Liver (tissue), 7 donors: ENCODE measurements at regions not wholly inside any gene's neighbourhood (a gene's known extent, or its start where the extent isn't known, plus 50 kb on each side); places are given as distances from the start of the nearest gene placed in this dataset.
"Not testable (repeated sequence)": the region's sequence is repeated elsewhere in the genome, so short reads cannot be mapped to it uniquely, and the experiment has no call there.

Experiments
- DNase-seq: peaks from one replicate; pipeline ENCODE4 v3.0.0-alpha.2; 2017; ENCODE audit warnings: low spot score
- H3K27ac ChIP-seq, 2 donors: one replicate each; pipeline ENCODE4 v1.7.0; 2013; ENCODE audit warnings: inconsistent platforms in 2 of 2, low read length in 2 of 2, control low read depth in 1 of 2, low read depth in 1 of 2, mild to moderate bottlenecking in 1 of 2
- H3K27me3 ChIP-seq, 4 donors: one replicate each; pipeline versions ENCODE4 v1.6.1 to v1.7.0; 2013; ENCODE audit warnings: low read length in 3 of 4, inconsistent platforms in 1 of 4, mild to moderate bottlenecking in 1 of 4, moderate library complexity in 1 of 4; ENCODE audit not compliant: control insufficient read depth in 4 of 4, insufficient read depth in 4 of 4
- H3K36me3 ChIP-seq, 4 donors: one replicate each; pipeline versions ENCODE4 v1.6.1 to v1.7.0; 2013; ENCODE audit warnings: low read length in 3 of 4, mild to moderate bottlenecking in 3 of 4, low read depth in 1 of 4, moderate library complexity in 1 of 4; ENCODE audit not compliant: control insufficient read depth in 4 of 4, insufficient read depth in 3 of 4
- H3K4me1 ChIP-seq, 4 donors: one replicate each; pipeline versions ENCODE4 v1.6.1 to v1.7.0; 2013; ENCODE audit warnings: low read length in 3 of 4, mild to moderate bottlenecking in 3 of 4, moderate library complexity in 1 of 4; ENCODE audit not compliant: control insufficient read depth in 4 of 4, insufficient read depth in 4 of 4
- H3K4me3 ChIP-seq, 3 donors: one replicate each; pipeline versions ENCODE4 v1.6.1 to v1.7.0; 2013; ENCODE audit warnings: low read length in 3 of 3, control low read depth in 1 of 3, low read depth in 1 of 3, mild to moderate bottlenecking in 1 of 3
- H3K9ac ChIP-seq, 2 donors: one replicate each; pipeline ENCODE4 v1.7.0; 2013; ENCODE audit warnings: low read length in 2 of 2, mild to moderate bottlenecking in 2 of 2, moderate library complexity in 2 of 2, control low read depth in 1 of 2, low read depth in 1 of 2
- H3K9me3 ChIP-seq, 4 donors: one replicate each; pipeline versions ENCODE4 v1.6.1 to v1.7.0; 2013; ENCODE audit warnings: low read length in 3 of 4; ENCODE audit not compliant: control insufficient read depth in 4 of 4
- FOXA1 ChIP-seq: IDR thresholded peaks from 2 replicates; pipeline ENCODE4 v1.6.1; 2016; ENCODE audit warnings: antibody characterized with exemption
- FOXA2 ChIP-seq: IDR thresholded peaks from 2 replicates; pipeline ENCODE4 v1.6.1; 2016; ENCODE audit warnings: antibody characterized with exemption
- HNF4A ChIP-seq, 2 donors: conservative IDR thresholded peaks; 2 replicates each; pipeline ENCODE4 v1.6.1; 2016; ENCODE audit warnings: antibody characterized with exemption in 2 of 2, mild to moderate bottlenecking in 2 of 2
- HNF4G ChIP-seq: IDR thresholded peaks from 2 replicates; pipeline ENCODE4 v1.6.1; 2016; ENCODE audit warnings: antibody characterized with exemption
- JUND ChIP-seq, 2 donors: IDR thresholded peaks; 2 replicates each; pipeline ENCODE4 v1.6.1; 2016; ENCODE audit warnings: antibody characterized with exemption in 2 of 2
- NR2F2 ChIP-seq: IDR thresholded peaks from 2 replicates; pipeline ENCODE4 v1.6.1; 2016; ENCODE audit warnings: antibody characterized with exemption
- RAD21 ChIP-seq, 2 donors: IDR thresholded peaks; 2 replicates each; pipeline ENCODE4 v1.6.1; 2016; ENCODE audit warnings: antibody characterized with exemption in 2 of 2, mild to moderate bottlenecking in 2 of 2
- SP1 ChIP-seq: IDR thresholded peaks from 2 replicates; pipeline ENCODE4 v1.6.1; 2018; ENCODE audit warnings: antibody characterized with exemption, mild to moderate bottlenecking
- TAF1 ChIP-seq: conservative IDR thresholded peaks from 2 replicates; pipeline ENCODE4 v1.6.1; 2016; ENCODE audit warnings: antibody characterized with exemption, mild to moderate bottlenecking
- YY1 ChIP-seq: IDR thresholded peaks from 2 replicates; pipeline ENCODE4 v1.6.1; 2016; ENCODE audit warnings: antibody characterized with exemption, mild to moderate bottlenecking
- WGBS: extraction: QIAGEN DNeasy Blood & Tissue Kit; methylation state at CpG from one replicate; pipeline ENCODE4 v1.1.7; 2013; 5-methylcytosine and 5-hydroxymethylcytosine counted together
- TF ChIP-seq, protein P1 (sequence below): IDR thresholded peaks from 2 replicates; pipeline ENCODE4 v1.6.1; 2016; ENCODE audit warnings: antibody characterized with exemption, mild to moderate bottlenecking
- TF ChIP-seq, protein P2 (sequence below): IDR thresholded peaks from 2 replicates; pipeline ENCODE4 v1.6.1; 2016; ENCODE audit warnings: antibody characterized with exemption
- donor health status: healthy.
- donor health status: healthy.
- donor health status: healthy.
- donor health status: healthy.

DNA sequence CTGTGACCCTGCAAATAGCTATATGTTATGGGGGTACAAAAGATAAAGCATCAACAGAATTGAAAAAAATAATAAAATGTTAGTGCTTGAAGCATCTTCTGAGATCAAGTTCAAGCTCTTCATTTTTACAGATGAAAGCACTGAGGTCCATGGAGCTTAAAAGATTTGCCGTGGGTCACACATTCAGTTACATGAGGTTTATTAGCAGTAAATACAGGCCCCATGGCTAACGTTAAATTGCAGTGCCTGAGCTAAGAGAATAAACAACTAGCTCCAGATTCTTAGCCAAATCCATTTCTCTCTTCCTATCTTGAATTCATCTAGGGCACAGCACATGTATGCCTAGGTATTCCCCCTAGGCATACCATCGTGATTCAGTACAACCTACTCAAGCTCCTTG lies 2052.7 kb upstream of the C9orf72 start:
- DNase-seq, result no peak
- no peak overlapping the region for H3K9ac ChIP-seq
- WGBS, result 65% methylated on average over 3 of the region's 3 CpGs
- no peak overlapping the region for H3K4me3 ChIP-seq
- H3K27me3 ChIP-seq, result no peaks in the 10 kb centered on the region
- H3K9me3 ChIP-seq, result no peaks in the 10 kb centered on the region
- H3K27ac ChIP-seq, result no peak overlapping the region
- no peaks in the 10 kb centered on the region for H3K4me1 ChIP-seq
- H3K36me3 ChIP-seq, result no peaks in the 10 kb centered on the region
- TF ChIP-seq, protein P1, sequence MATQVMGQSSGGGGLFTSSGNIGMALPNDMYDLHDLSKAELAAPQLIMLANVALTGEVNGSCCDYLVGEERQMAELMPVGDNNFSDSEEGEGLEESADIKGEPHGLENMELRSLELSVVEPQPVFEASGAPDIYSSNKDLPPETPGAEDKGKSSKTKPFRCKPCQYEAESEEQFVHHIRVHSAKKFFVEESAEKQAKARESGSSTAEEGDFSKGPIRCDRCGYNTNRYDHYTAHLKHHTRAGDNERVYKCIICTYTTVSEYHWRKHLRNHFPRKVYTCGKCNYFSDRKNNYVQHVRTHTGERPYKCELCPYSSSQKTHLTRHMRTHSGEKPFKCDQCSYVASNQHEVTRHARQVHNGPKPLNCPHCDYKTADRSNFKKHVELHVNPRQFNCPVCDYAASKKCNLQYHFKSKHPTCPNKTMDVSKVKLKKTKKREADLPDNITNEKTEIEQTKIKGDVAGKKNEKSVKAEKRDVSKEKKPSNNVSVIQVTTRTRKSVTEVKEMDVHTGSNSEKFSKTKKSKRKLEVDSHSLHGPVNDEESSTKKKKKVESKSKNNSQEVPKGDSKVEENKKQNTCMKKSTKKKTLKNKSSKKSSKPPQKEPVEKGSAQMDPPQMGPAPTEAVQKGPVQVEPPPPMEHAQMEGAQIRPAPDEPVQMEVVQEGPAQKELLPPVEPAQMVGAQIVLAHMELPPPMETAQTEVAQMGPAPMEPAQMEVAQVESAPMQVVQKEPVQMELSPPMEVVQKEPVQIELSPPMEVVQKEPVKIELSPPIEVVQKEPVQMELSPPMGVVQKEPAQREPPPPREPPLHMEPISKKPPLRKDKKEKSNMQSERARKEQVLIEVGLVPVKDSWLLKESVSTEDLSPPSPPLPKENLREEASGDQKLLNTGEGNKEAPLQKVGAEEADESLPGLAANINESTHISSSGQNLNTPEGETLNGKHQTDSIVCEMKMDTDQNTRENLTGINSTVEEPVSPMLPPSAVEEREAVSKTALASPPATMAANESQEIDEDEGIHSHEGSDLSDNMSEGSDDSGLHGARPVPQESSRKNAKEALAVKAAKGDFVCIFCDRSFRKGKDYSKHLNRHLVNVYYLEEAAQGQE, result no peak
- TF ChIP-seq, protein P2, sequence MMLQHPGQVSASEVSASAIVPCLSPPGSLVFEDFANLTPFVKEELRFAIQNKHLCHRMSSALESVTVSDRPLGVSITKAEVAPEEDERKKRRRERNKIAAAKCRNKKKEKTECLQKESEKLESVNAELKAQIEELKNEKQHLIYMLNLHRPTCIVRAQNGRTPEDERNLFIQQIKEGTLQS, result no peak
- no peak for TF ChIP-seq TAF1
- no peak for TF ChIP-seq YY1
- TF ChIP-seq JUND (IDR thresholded peaks at IDR 0.05), result no peak
- no peak for TF ChIP-seq FOXA1

DNA sequence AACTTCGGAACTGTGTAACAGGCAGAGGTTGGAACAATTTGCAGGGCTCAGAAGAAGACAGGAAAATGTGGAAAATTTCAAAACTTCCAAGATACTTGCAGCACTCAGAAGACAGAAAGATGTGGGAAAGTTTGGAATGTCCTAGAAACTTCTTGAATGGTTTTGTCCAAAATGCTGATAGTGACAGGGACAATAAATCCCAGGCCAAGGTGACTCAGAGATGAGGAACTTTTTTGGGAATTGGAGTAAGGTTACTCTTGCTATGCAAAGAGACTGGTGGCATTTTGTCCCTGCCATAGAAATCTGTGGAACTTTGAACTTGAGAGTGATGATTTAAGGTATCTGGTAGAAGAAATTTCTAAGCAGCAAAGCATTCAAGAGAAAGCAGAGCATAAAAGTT lies 2055.6 kb upstream of the C9orf72 start:
- H3K27ac ChIP-seq, H3K4me1 ChIP-seq, H3K9me3 ChIP-seq, DNase-seq, H3K36me3 ChIP-seq, H3K9ac ChIP-seq, H3K4me3 ChIP-seq, H3K27me3 ChIP-seq: not testable (repeated sequence)
- 55% methylated on average over 1 of the region's 1 CpG for WGBS

DNA sequence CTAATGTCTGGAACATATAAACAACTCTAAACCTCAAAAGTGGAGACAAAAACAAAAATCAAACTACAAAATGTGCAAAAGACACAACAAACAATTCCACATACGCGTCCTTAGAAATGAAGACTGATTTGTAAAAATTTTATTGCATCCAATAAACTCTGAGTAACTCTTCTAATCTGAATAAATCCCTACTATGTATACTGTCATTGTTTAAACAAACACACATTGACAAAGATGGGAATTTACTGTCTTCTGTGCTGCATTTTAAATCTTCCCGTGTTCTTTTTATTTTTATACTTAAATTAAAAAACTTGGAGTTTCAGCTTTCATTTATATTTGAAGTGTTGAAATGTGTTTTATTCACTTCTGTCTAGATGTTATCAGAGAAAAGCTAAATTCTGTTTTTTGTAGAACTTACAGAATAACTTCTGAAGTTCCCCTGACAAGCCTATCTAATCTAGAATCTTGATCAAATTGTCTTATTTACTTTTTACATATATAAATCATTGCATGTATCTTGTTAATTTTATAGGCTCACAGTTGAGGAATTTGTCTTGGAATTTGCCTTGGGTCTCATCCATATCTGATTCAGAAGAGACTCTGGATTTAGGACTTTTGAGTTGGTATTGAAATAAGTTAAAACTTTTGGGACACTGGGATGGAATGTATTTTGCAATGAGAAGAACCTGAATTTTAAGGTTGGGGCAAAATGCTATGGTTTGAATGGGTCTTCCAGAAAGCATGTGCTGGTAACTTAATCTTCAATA lies 2064.4 kb upstream of the C9orf72 start:
- no peak for DNase-seq
- Histone ChIP-seq H3K27me3 (no peaks in the 10 kb centered on the region), H3K4me1 (no peaks in the 10 kb centered on the region), H3K4me3 (no peak overlapping the region), H3K9ac (no peak overlapping the region), H3K9me3 (no peaks in the 10 kb centered on the region), H3K27ac (no peak overlapping the region), H3K36me3 (no peaks in the 10 kb centered on the region)
- WGBS, result 77% methylated on average over 3 of the region's 3 CpGs
- TF ChIP-seq HNF4A (conservative IDR thresholded peaks at IDR 0.05) (no peak), NR2F2 (no peak), FOXA2 (no peak), SP1 (no peak)

- Histone ChIP-seq H3K4me1 (no peaks in the 10 kb centered on the region), H3K4me3 (no peak overlapping the region), H3K27me3 (no peaks in the 10 kb centered on the region), H3K36me3 (no peaks in the 10 kb centered on the region), H3K9me3 (no peaks in the 10 kb centered on the region), H3K9ac (no peak overlapping the region), H3K27ac (no peak overlapping the region)
- TF ChIP-seq JUND (IDR thresholded peaks at IDR 0.05), result no peak
- TF ChIP-seq SP1, result no peak
- TF ChIP-seq RAD21 (IDR thresholded peaks at IDR 0.05), result no peak
- TF ChIP-seq HNF4A (conservative IDR thresholded peaks at IDR 0.05), result no peak
- no peak for TF ChIP-seq HNF4G
- TF ChIP-seq, protein P1, result no peak
- no peak for DNase-seq
- WGBS, result 60% methylated on average over 2 of the region's 2 CpGs
These were observed 2067.2 kb upstream of the C9orf72 start for GRCh38 chr9:29640507-29640906.
